H1 (cell line): ENCODE measurements at regions not wholly inside any gene's neighbourhood (a gene's known extent, or its start where the extent isn't known, plus 50 kb on each side); places are given as distances from the start of the nearest gene placed in this dataset.

ENCODE experiments used
- ATF3 ChIP-seq: IDR thresholded peaks from 2 replicates; pipeline ENCODE4 v1.6.1; 2011; ENCODE audit warnings: low read depth, mild to moderate bottlenecking, low read length; ENCODE audit not compliant: insufficient read depth
- CTCF ChIP-seq, 3 experiments: IDR thresholded peaks; 1 replicate in 2 of 3; 2 replicates in 1 of 3; pipeline versions ENCODE4 v1.5.1 to v1.6.1; 2011; ENCODE audit warnings: low read length in 3 of 3, mild to moderate bottlenecking in 3 of 3, inconsistent platforms in 2 of 3, low read depth in 1 of 3, moderate library complexity in 1 of 3; ENCODE audit not compliant: insufficient read depth in 1 of 3; ENCODE audit errors: control extremely low read depth in 1 of 3
- GTF2F1 ChIP-seq: IDR thresholded peaks from 2 replicates; pipeline ENCODE4 v1.6.1; 2012; ENCODE audit warnings: low read depth, low read length, improper control_type of control experiment, borderline replicate concordance
- POLR2A ChIP-seq, 2 experiments: IDR thresholded peaks; 1 replicate in 1 of 2; 2 replicates in 1 of 2; pipeline ENCODE4 v1.6.1; 2011; ENCODE audit warnings: low read depth in 2 of 2, low read length in 2 of 2, mild to moderate bottlenecking in 2 of 2; ENCODE audit errors: control extremely low read depth in 1 of 2
- RAD21 ChIP-seq, 2 experiments: IDR thresholded peaks in 1 of 2; conservative IDR thresholded peaks in 1 of 2; 2 replicates each; pipeline ENCODE4 v1.6.1; 2011; ENCODE audit warnings: low read depth in 2 of 2, low read length in 2 of 2, improper control_type of control experiment in 1 of 2, inconsistent platforms in 1 of 2, mild to moderate bottlenecking in 1 of 2, moderate library complexity in 1 of 2
- RFX5 ChIP-seq: IDR thresholded peaks from 2 replicates; pipeline ENCODE4 v1.6.1; 2011; ENCODE audit warnings: low read depth, low read length, improper control_type of control experiment, borderline replicate concordance

- TF ChIP-seq CTCF (IDR thresholded peaks at IDR 0.05; ENCODE audit: control extremely low read depth in 1 of 3, insufficient read depth in 1 of 3, low read depth in 1 of 3, low read length in 3 of 3) = no peak
- no peak for TF ChIP-seq GTF2F1
- TF ChIP-seq ATF3 = no peak
- no peak for TF ChIP-seq POLR2A (IDR thresholded peaks at IDR 0.05; ENCODE audit: control extremely low read depth in 1 of 2, low read depth in 2 of 2, low read length in 2 of 2)
- TF ChIP-seq RAD21 (IDR thresholded peaks at IDR 0.05 in 1 of 2, conservative IDR thresholded peaks at IDR 0.05 in 1 of 2; ENCODE audit: low read depth in 2 of 2, low read length in 2 of 2) = no peak
- TF ChIP-seq RFX5 = no peak
These were observed 174.8 kb downstream of the OLFM1 start for GRCh38 chr9:135262248-135262647.
